HG02588 (cell line): ENCODE measurements at regions not wholly inside any gene's neighbourhood (a gene's known extent, or its start where the extent isn't known, plus 50 kb on each side); places are given as distances from the start of the nearest gene placed in this dataset.
A peak's percentile ranks its signal among the peaks of the same experiment; 100 is the strongest.
"Not testable (repeated sequence)": the region's sequence is repeated elsewhere in the genome, so short reads cannot be mapped to it uniquely, and the experiment has no call there.

Experiments used
- ATAC-seq: cut with Tn5 transposase; IDR thresholded peaks from one replicate; pipeline ENCODE4 v1.9.1; 2021; ENCODE audit warnings: mild to moderate bottlenecking, moderate library complexity; ENCODE audit not compliant: unreplicated experiment

GRCh38 chr6:11457422-11457821, 80.1 kb upstream of the TMEM170B start:
- ATAC-seq, result not testable (repeated sequence)

- not testable (repeated sequence) for ATAC-seq
Measured at GRCh38 chr6:11452106-11452505, 85.4 kb upstream of the TMEM170B start.

- no peak for ATAC-seq
Measured at GRCh38 chr6:11450037-11450436, 87.5 kb upstream of the TMEM170B start.

DNA sequence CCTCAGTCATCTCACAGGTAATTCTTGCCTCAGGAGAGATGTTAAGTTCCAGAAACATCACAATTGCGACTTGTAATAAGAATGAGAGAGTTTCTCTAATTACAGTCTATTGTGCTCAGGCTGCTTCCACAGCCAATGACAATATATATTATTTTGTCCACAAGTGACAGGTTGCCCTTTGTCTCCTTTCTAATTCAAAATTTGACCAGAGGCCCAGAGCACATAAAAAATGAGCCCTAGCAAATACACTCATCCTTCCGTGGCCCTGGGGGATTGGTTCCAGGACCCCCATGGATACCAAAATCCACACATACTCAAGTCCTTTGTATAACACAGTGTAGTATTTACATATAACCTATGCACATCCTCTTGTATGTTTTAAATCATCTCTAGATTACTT, 88.1 kb upstream of the TMEM170B start:
- ATAC-seq, result no peak

DNA sequence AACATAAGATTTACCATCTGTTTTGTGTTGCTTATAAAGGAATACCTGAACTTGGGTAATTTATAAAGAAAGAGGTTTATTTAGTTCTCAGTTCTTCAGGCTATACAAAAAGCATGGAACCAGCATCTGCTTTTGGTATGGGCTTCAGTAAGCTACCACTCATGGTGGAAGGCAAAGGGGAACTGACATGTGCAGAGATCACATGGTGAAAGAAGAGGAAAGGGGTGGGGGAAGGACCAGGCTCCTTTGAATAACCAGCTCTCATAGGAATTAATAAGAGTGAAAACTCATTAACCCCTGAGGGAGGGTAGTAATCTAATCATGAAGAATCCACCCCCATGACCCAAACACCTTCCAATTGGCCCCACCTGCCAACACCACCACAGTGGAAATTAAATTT, 89.5 kb upstream of the TMEM170B start:
- no peak for ATAC-seq

- no peak for ATAC-seq
Measured at GRCh38 chr6:11447265-11447664, 90.3 kb upstream of the TMEM170B start.

DNA sequence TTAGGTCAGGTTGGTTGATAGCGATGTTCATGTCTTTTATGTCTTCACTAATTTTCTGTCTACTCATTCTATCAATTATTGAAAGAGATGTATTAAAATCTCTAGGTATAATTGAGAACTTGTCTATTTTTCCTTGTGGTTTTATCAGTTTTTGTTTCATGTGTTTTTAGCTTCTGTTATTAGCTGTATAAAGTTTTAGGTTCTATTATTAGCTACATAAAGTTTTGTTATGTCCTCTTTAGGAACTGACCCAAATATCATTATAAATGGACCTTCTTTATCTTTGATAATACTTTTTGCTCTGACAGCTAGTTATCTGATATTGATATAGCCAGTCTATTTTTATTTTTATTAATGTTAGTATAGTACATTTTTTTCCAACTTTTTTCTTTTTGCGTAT, 92.4 kb upstream of the TMEM170B start:
- no peak for ATAC-seq

DNA sequence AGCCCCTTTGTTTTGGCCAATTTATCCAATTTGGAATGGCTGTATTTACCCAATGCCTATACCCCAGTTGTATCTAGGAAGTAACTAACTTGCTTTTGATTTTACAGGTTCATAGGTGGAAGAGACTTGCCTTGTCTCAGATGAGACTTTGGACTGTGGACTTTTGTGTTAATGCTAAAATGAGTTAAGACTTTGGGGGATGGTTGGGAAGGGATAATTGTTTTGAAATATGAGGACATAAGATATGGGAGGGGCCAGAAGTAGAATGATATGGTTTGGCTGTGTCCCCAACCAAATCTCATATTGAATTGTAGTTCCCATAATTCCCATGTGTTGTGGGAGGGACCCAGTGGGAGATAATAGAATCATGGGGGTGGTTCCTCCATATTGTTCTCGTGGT, 94.4 kb upstream of the TMEM170B start:
- ATAC-seq, result not testable (repeated sequence)

DNA sequence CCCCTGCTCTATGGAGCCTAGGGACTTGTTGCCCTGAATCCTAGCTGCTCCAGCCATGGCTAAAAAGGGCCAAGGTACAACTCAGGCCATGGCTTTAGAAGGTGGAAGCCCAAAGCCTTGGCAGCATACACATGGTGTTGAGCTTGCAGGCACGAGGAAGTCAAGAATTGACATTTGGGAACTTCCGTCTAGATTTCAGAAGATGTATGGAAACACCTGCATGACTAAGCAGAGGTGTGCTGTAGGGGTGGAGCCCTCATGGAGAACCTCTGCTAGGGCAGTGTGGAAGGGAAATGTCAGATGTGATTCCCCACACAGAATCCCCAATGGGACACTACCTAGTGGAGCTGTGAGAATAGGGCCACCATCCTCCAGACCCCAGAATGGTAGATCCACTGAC, 95.1 kb upstream of the TMEM170B start:
- no peak for ATAC-seq

GRCh38 chr6:11439876-11440275, 97.7 kb upstream of the TMEM170B start:
- no peak for ATAC-seq

GRCh38 chr6:11439017-11439420, 98.5 kb upstream of the TMEM170B start:
- ATAC-seq, result no peak

DNA sequence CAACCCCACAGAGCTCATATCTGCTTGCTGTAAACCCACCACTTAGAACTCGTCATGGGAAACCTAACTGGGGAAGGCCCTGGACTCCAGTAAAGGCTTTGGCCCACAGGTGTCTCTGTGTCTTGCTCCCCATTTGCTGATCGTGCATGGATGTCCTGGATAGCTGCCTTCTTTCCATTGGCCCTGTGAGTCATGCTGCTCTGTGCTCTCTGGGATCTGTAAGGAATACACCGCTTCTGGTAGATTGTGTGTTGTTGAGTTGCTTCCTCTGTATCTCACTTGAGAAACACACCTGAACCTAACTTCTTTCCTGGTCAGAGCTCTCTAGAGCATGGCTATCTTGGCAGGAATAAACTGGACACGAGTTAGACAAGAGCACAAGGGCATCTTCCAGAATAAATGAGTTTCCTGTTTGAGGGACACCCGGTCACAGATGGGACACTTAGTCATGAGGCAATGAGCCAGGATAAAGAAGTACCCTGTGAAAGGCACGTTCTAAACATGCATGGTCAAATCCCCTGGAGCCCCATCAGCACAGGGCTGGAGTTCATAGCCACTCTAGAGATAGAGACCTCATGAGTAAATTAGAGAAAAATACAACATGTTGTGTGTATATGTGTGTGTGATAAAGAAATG, 99.6 kb upstream of the TMEM170B start:
- no peak for ATAC-seq

- ATAC-seq, result no peak
Measured at GRCh38 chr6:11436508-11437096, 100.9 kb upstream of the TMEM170B start.

DNA sequence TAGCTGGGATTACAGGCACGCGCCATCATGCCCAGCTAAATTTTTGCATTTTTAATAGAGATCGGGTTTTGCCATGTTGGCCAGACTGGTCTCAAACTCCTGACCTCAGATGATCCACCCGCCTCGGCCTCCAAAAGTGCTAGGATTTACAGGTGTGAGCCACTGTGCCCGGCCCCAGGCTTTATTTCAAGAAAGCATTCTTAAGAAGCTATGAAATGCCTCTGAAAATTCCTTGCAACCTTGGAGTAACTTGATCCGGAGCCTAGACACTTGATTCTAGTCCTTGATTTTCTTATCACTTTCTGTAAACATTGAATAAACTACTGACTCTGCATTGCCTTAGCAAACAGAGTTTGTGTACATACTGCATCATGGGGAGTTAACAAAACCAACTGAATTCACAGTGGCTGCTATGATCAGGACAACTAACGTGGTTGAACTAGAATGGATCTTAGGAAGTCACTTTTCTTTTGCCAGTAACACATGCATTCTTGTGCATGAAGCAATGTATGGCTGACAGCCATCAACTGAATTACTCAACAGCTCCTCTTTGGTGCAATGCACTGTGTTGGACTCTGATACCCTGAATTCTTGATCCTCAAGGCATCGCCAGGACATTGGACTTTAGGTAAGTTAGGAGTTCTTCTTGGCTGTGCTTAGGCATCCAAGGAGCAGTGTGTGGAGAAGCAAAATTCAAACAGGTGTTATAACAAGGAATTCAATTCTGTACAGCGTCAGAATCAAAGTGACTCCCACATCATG, 102.8 kb upstream of the TMEM170B start:
- ATAC-seq, result no peak

DNA sequence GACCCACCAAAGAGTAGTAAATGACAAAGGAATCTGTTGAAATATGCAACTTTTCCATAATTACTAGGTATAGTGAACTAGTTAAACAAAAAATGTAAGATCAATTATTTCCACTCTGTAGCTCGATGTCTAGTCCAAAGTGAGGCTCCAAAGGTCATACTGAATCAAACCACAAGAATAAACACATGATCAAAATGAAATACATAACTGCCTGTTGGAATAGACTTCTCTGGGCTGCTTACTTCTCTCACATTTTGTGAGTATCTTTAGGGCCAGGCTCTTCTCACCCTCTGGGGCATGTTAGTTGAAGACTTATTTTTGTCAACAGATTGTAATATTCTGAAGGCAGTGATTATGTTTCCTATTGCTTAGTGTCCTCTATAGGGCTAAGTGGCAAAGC, 103.7 kb upstream of the TMEM170B start:
- ATAC-seq, result no peak

DNA sequence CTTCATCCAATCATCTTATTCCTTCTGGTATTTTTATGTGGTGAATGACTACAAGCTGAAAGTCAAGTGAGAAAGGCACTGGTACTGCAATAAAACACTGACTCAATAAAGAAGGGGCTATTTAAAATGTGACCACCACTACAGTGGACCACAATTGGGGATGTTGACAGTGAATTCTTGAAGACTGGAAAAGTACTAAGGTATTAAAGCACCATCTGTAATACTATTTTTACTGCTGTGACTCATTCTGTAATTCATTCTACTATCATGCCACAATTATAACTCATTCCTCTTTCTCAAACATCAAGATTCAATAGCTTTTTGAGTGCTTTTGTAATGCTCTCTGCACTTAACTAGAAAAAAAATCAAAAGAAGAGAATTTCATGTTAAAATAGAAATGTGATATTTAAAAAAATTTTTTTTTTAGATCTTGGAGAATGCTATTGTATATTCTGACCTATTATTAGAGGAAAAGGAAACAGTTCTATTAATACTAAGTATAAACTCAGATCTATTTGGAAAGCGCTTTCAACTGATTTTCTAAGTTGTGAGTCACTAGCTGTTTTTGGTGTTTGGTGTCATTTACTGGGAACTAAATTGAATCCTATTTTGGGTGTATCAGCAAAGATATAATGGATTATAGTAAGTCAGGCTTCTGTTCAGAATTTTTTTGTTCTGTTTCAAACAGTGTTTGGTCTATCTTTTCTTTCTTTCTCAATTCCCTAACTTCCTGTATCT, 104.7 kb upstream of the TMEM170B start:
- ATAC-seq, result no peak

DNA sequence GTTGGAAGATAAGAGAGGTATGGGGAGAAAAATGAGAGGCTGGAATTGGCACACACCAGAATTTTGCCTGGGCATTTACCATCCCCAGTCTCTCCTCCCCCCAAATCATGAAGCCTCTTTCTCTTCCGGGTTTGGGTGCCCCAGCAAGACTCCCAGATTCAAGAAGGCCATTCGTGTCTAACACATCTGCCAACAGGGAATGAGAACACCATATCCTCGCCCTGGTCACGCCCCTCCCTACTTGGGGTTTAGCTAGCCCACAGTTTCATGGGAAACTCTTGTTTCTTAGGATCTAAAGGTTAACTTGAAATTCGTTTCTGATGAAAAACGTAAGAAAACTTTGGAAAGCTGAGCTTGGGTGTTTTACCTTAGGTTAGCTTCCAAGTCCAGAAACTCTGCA, 105.5 kb upstream of the TMEM170B start:
- no peak for ATAC-seq

GRCh38 chr6:11431455-11431937, 106.1 kb upstream of the TMEM170B start:
- no peak for ATAC-seq

DNA sequence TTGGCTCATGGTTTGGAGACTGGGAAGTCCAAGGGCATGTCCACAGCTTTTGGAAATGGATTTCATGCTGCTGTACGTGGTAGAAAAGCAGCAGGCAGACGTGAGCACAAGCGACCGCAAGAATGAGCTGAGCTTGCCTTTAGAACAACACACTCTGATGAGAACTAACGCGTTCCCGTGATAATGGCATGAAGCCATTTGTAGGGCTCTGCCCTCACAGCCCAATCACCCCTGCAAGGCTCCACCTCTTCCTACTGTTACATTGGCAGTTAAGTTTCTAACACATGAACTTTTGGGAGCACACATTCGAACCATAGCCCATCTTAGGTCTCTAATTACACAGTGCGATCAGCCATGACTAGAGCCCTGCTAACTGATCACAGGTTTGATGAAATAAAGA, 107.5 kb upstream of the TMEM170B start:
- ATAC-seq, result no peak

- ATAC-seq, result no peak
Measured at GRCh38 chr6:11429577-11429976, 108.0 kb upstream of the TMEM170B start.

- peak; percentile 65 for ATAC-seq
Measured at GRCh38 chr6:11428895-11429294, 108.7 kb upstream of the TMEM170B start.
